BJ (cell line): ENCODE measurements at regions not wholly inside any gene's neighbourhood (a gene's known extent, or its start where the extent isn't known, plus 50 kb on each side); places are given as distances from the start of the nearest gene placed in this dataset.

Experiments used
- CTCF ChIA-PET: fragments of 350-600 bp; formaldehyde crosslinking; extraction: SDS; loops from one replicate; lab custom pipeline; 2021; ENCODE audit warnings: antibody characterized with exemption, inconsistent platforms; lab: Yijun Ruan, JAX
- POLR2A ChIA-PET: fragments of 300-600 bp; sonication (Branson Sonifier 250); formaldehyde crosslinking; extraction: SDS; loops from one replicate; lab custom pipeline; 2021; ENCODE audit warnings: antibody characterized with exemption; lab: Charles Lee
- DNase-seq: peaks from one replicate; pipeline ENCODE4 v3.0.0-alpha.2; 2011; ENCODE audit warnings: low read depth
- H3K27me3 ChIP-seq: 2 replicates; pipeline ENCODE4 v1.6.0; 2011; ENCODE audit warnings: low read length; ENCODE audit not compliant: control insufficient read depth, insufficient read depth
- H3K36me3 ChIP-seq: 2 replicates; pipeline ENCODE4 v1.5.1; 2011; ENCODE audit warnings: low read length; ENCODE audit not compliant: control insufficient read depth, insufficient read depth
- H3K4me3 ChIP-seq: 2 replicates; pipeline ENCODE4 v1.5.1; 2011; ENCODE audit warnings: low read depth, mild to moderate bottlenecking, control low read depth, low read length
- CTCF ChIP-seq: IDR thresholded peaks from 2 replicates; pipeline ENCODE4 v1.5.1; 2011; ENCODE audit warnings: low read depth, mild to moderate bottlenecking, control low read depth, inconsistent platforms, low read length, moderate library complexity; ENCODE audit not compliant: insufficient read depth

- CTCF ChIA-PET = interaction anchor here (0.6 to 1.1 kb wide), 2 partner anchors 151 to 644 kb away, joined by 3 read pairs; no protein-coding TSS in a partner anchor
- H3K36me3 ChIP-seq = no peaks in the 10 kb centered on the region
- no peak for DNase-seq
- no peaks in the 10 kb centered on the region for H3K27me3 ChIP-seq
- no peak for TF ChIP-seq CTCF
- POLR2A ChIA-PET = no interaction called here
- H3K4me3 ChIP-seq = no peak overlapping the region
Measured at GRCh38 chr13:65529541-65529940, 1700.6 kb downstream of the PCDH9 start.

- H3K4me3 ChIP-seq = no peak overlapping the region
- no peak for DNase-seq
- CTCF ChIA-PET = no interaction called here
- TF ChIP-seq CTCF = no peak
- POLR2A ChIA-PET = no interaction called here
- no peaks in the 10 kb centered on the region for H3K36me3 ChIP-seq
- no peaks in the 10 kb centered on the region for H3K27me3 ChIP-seq
Measured at GRCh38 chr13:65508745-65509144, 1721.4 kb downstream of the PCDH9 start.

- no peaks in the 10 kb centered on the region for H3K36me3 ChIP-seq
- ChIA-PET POLR2A (no interaction called here), CTCF (no interaction called here)
- DNase-seq = no peak
- no peak overlapping the region for H3K4me3 ChIP-seq
- TF ChIP-seq CTCF = no peak
- H3K27me3 ChIP-seq = no peaks in the 10 kb centered on the region
Measured at GRCh38 chr13:65508338-65508737, 1721.8 kb downstream of the PCDH9 start.

GRCh38 chr13:65505941-65506340 lies 1724.2 kb downstream of the PCDH9 start:
- no peak for TF ChIP-seq CTCF
- Histone ChIP-seq H3K36me3 (no peaks in the 10 kb centered on the region), H3K27me3 (no peaks in the 10 kb centered on the region), H3K4me3 (no peak overlapping the region)
- ChIA-PET CTCF (no interaction called here), POLR2A (no interaction called here)
- no peak for DNase-seq

- no peaks in the 10 kb centered on the region for H3K36me3 ChIP-seq
- DNase-seq = no peak
- no peaks in the 10 kb centered on the region for H3K27me3 ChIP-seq
- TF ChIP-seq CTCF = no peak
- POLR2A ChIA-PET = no interaction called here
- no peak overlapping the region for H3K4me3 ChIP-seq
- CTCF ChIA-PET = no interaction called here
Measured at GRCh38 chr13:65504213-65504612, 1725.9 kb downstream of the PCDH9 start.
